ENCODE measurements at regions not wholly inside any gene's neighbourhood (a gene's known extent, or its start where the extent isn't known, plus 50 kb on each side); places are given as distances from the start of the nearest gene placed in this dataset.

DNA sequence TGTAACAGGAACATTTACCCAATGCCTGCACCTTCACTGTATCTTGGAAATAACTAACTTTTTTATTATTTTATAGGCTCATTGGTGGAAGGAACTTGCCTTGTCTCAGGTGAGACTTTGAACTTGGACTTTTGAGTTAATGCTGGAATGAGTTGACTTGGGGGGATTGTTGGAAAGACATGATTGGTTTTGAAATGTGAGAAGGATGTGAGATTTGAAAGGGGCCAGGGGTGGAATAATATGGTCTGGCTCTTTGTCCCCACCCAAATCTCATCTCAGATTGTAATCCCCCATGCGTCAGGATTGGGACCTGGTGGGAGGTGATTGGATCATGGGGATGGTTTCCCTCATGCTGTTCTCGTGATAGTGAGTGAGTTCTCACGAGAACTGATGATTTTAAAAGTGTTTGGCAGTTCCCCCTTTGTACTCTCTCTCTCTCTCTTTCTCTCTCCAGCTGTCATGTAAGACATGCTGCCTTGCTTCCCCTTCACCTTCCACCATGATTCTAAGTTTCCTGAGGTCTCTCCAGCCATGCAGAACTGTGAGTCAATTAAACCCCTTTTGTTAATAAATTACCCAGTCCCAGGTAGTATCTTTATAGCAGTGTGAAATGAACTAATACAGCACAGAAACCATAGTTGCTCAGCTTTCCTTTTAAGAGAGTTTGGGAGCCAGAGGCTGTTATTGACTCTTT lies 244.1 kb downstream of the BTG1 start:
- no peak for DNase-seq (ENCODE audit: low spot score)
- TF ChIP-seq, protein P1, sequence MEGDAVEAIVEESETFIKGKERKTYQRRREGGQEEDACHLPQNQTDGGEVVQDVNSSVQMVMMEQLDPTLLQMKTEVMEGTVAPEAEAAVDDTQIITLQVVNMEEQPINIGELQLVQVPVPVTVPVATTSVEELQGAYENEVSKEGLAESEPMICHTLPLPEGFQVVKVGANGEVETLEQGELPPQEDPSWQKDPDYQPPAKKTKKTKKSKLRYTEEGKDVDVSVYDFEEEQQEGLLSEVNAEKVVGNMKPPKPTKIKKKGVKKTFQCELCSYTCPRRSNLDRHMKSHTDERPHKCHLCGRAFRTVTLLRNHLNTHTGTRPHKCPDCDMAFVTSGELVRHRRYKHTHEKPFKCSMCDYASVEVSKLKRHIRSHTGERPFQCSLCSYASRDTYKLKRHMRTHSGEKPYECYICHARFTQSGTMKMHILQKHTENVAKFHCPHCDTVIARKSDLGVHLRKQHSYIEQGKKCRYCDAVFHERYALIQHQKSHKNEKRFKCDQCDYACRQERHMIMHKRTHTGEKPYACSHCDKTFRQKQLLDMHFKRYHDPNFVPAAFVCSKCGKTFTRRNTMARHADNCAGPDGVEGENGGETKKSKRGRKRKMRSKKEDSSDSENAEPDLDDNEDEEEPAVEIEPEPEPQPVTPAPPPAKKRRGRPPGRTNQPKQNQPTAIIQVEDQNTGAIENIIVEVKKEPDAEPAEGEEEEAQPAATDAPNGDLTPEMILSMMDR (IDR thresholded peaks at IDR 0.05; ENCODE audit: extremely low read depth, missing control alignments), result no peak

DNA sequence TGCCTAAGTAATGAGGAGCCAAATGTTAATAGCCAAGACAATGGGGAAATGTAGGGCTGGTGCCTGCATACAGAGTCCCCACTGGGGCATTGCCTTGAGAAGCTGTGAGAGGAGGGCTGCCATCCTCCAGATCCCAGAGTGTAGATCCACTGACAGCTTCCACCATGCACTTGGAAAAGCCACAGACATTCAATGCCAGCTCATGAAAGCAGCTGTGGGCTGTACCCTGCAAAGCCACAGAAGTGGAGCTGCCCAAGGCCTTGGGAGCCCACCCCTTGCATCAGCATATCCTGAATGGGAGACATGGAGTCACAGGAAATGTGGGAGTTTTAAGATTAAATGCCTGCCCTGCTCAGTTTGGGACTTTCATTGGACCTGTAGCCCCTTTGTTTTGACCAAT lies 244.7 kb downstream of the BTG1 start:
- no peak for DNase-seq (ENCODE audit: low spot score)
- TF ChIP-seq, protein P1 (IDR thresholded peaks at IDR 0.05; ENCODE audit: extremely low read depth, missing control alignments), result no peak

DNA sequence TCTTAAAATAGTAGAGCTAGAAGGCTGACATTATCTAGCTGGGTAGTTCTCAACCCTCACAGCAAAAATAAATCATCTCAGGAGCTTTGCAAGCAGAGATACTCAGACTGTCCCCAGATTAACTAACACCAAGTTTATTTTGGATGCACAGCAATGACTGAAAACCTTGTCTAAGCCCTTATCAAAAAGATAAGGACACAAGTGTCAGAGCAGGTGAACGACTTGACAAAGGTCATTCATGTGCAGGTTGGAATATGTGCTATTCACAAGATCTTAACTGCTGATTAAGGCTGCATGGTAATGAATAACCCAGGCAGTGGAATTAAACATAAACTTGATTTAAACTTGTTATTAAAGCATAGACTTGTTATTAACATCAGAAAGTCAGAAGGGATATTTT lies 246.6 kb downstream of the BTG1 start:
- DNase-seq (ENCODE audit: low spot score), result no peak
- TF ChIP-seq, protein P1 (IDR thresholded peaks at IDR 0.05; ENCODE audit: extremely low read depth, missing control alignments), result no peak

DNA sequence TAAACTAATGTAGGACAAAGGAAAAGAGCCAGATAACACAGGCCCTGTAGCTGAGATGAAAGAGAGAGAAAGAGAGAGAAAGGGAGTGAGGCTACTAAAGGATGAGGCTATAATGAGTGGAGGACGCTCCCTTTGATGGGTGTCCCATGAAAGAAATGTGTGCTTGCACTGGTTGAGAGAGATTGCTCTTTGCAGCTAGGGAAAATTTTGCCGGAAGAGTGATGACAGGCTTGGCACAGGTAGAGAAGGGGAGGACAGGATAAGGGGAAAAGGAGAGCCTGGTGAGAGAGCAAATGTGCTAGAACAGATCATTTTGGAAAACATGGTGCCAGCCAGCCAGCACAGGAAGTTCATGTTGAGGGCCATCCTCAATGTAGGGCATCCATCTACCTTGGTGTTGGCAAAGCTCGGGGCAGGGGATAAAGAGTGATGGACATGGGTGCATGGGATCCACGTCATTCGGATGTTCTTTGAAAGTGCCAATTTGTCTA lies 248.6 kb downstream of the BTG1 start:
- DNase-seq (ENCODE audit: low spot score), result no peak
- TF ChIP-seq, protein P1 (IDR thresholded peaks at IDR 0.05; ENCODE audit: extremely low read depth, missing control alignments), result no peak

DNA sequence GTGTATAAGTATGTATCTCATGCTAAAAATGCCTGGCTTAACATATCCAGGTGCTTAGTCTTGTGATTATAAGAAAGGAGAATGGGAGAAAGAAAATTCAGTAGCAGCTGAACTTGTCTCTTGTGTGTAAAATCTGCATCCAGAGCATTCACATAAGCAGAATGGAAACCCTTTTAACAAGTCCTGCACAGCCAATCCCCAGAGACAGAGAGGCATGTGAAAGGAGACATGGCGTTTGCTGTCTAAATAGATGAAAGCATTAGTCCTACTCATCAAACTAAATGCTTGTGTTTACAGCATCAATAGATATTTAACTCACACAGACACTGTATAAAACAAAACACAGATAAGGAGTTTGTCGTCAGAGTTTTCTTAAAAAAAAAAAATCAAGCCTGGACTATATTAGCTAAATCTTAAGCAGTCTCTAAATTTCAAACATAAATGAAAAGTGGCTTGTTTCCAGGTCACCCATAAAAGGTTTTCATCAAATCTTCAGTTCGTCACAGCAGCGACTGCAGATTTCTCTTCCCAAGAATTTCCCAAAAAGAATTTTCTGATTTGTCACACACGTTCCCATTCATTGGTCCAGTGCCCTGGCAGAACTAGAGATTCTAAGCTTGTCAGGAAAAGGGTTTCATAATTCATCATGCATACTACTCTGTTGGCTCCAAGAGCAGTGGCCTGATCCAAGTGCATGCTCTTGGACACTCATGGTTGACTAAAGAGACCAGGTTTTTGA lies 249.2 kb downstream of the BTG1 start:
- TF ChIP-seq, protein P1 (IDR thresholded peaks at IDR 0.05; ENCODE audit: extremely low read depth, missing control alignments), result no peak
- no peak for DNase-seq (ENCODE audit: low spot score)

DNA sequence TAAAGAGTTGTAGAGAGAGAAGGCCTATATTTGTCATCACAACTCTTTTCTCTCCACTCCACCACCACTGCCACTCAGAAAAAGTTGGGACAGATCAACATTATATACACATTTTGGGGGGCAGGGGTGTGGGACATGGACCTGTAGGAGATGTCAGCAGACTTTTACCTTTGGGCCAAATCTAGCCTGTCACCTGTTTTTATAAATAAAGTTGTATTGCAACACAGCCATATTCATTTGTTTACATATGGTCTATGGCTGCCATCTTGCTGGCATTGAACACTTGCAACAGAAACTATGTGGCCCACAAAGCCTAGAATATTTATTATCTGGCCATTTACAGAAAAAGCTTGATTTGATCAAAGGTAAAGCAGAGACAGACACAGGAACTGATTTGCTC lies 250.7 kb downstream of the BTG1 start:
- DNase-seq (ENCODE audit: low spot score), result no peak
- TF ChIP-seq, protein P1 (IDR thresholded peaks at IDR 0.05; ENCODE audit: extremely low read depth, missing control alignments), result no peak

DNA sequence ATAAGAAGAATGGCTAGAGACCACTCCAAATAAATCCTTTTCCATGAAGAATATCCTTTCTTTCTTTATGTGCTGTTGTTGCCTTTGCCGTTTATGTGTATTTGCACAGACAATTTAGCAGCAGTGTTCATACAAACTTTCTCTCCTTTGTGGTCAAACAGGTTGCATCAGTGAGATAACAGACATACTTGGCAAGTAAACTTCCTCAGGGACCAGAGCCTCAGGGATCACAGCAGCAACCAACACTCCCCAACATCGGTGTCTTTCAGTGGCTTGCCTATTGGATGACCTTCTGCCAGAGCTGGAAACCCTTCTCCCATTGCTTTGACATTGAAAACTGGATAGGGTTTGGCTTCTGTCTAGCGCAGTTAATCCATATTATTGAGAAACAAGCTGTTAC lies 252.2 kb downstream of the BTG1 start:
- TF ChIP-seq, protein P1 (IDR thresholded peaks at IDR 0.05; ENCODE audit: extremely low read depth, missing control alignments), result no peak
- DNase-seq (ENCODE audit: low spot score), result no peak
